Kidney (tissue), 13 donors: ENCODE measurements at regions not wholly inside any gene's neighbourhood (a gene's known extent, or its start where the extent isn't known, plus 50 kb on each side); places are given as distances from the start of the nearest gene placed in this dataset.

Source experiments
- DNase-seq, 5 donors: peaks; one replicate each; pipeline ENCODE4 v3.0.0-alpha.2; 2013 to 2020
- FAIRE-seq: peaks from 2 replicates; lab custom pipeline; 2012; peaks lifted over from hg19 to GRCh38; lab: Jason Lieb, UNC
- H3K27ac ChIP-seq, 2 donors: one replicate each; pipeline ENCODE4 v1.7.0; 2013; ENCODE audit warnings: low read depth in 2 of 2, low read length in 2 of 2, inconsistent platforms in 1 of 2
- H3K27me3 ChIP-seq: one replicate; pipeline ENCODE4 v1.7.1; 2013; ENCODE audit warnings: low read length, inconsistent platforms; ENCODE audit not compliant: control insufficient read depth, insufficient read depth
- H3K36me3 ChIP-seq, 3 donors: one replicate each; pipeline versions ENCODE4 v1.7.0 to v1.7.1; 2013; ENCODE audit warnings: low read length in 3 of 3, control low read depth in 1 of 3, inconsistent platforms in 1 of 3; ENCODE audit not compliant: insufficient read depth in 3 of 3, control insufficient read depth in 2 of 3
- H3K4me1 ChIP-seq, 3 donors: one replicate each; pipeline versions ENCODE4 v1.7.0 to v1.7.1; 2013; ENCODE audit warnings: low read length in 3 of 3, inconsistent platforms in 1 of 3, low read depth in 1 of 3; ENCODE audit not compliant: control insufficient read depth in 2 of 3, insufficient read depth in 2 of 3
- H3K4me3 ChIP-seq, 3 donors: one replicate each; pipeline versions ENCODE4 v1.7.0 to v1.8.1; 2013; ENCODE audit warnings: low read length in 3 of 3, control low read depth in 1 of 3, inconsistent platforms in 1 of 3
- H3K9ac ChIP-seq, 3 donors: one replicate each; pipeline versions ENCODE4 v1.7.0 to v1.7.1; 2013; ENCODE audit warnings: low read length in 3 of 3, control low read depth in 1 of 3, inconsistent platforms in 1 of 3
- H3K9me3 ChIP-seq, 3 donors: one replicate each; pipeline versions ENCODE4 v1.7.0 to v1.7.1; 2013; ENCODE audit warnings: low read length in 3 of 3, control low read depth in 1 of 3, inconsistent platforms in 1 of 3; ENCODE audit not compliant: control insufficient read depth in 2 of 3, insufficient read depth in 1 of 3
- CTCF ChIP-seq: IDR thresholded peaks from 3 replicates; pipeline ENCODE4 v1.5.1; 2012; ENCODE audit warnings: mild to moderate bottlenecking, moderate library complexity, borderline replicate concordance; ENCODE audit not compliant: insufficient read depth; ENCODE audit errors: extremely low read depth
- intact Hi-C: fragments of 100-400 bp; cut with DNase I; formaldehyde crosslinking; loops from one replicate; pipeline ENCODE4 v1.11.1; 2022
- donor health status: control.
- donor health status: control.
- donor health status: control.
- donor health status: control.
- donor health status: control.
- donor health status: DM: yes; HTN: yes; CAD: no.
- donor health status: Normal renal cell carcinoma (clear cell type).

- no peaks in the 10 kb centered on the region for H3K4me1 ChIP-seq
- TF ChIP-seq CTCF = no peak
- no peak for FAIRE-seq
- H3K27ac ChIP-seq = no peak overlapping the region
- no peaks in the 10 kb centered on the region for H3K27me3 ChIP-seq
- no peak overlapping the region for H3K4me3 ChIP-seq
- no peak for DNase-seq
- H3K9ac ChIP-seq = no peak overlapping the region
- intact Hi-C loops = no loop called here
- H3K9me3 ChIP-seq = no peaks in the 10 kb centered on the region
- H3K36me3 ChIP-seq = no peaks in the 10 kb centered on the region
These were observed 542.7 kb upstream of the TSPY4 start for GRCh38 chrY:8794561-8794960.

GRCh38 chrY:8804317-8804716 is 532.9 kb upstream of the TSPY4 start:
- intact Hi-C loops = no loop called here
- Histone ChIP-seq H3K27me3 (no peaks in the 10 kb centered on the region), H3K9me3 (no peaks in the 10 kb centered on the region), H3K9ac (no peak overlapping the region), H3K27ac (no peak overlapping the region), H3K36me3 (no peaks in the 10 kb centered on the region), H3K4me3 (no peak overlapping the region), H3K4me1 (no peaks in the 10 kb centered on the region)
- no peak for TF ChIP-seq CTCF
- DNase-seq (no peak), FAIRE-seq (no peak)

DNA sequence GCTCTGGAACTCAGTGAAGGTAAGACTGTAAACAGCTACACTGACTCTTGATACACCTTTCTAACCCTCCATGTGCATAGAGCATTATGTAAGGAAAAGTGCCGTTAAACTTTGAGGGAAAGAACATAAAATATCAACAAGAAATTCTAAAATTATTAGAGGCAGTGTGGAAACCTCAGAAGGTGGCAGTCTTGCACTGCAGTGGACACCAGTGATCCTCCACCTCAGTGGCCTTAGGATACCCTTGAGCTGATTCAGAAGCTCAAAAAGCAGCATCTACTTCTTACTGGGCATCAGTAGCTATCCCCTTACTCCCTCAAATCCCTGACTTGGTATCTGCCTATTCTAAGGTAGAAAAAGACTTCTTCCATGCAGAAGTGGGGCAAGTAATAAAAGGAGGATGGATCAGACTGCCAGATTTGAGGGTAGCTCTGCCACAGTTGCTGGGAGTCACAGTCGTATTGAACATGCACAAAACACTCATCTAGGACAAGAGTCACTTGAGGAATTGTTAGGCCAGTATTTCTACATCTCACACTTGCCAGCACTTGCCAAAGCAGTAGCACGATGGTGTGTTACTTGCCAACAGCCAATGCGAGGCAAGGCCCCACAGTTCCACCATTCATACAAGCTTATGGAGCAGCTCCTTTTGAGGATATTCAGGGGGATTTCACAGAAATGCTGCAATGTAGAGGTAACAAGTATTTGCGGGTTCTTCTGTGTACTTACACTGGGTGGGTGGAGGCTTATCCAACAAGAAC is 529.4 kb upstream of the TSPY4 start:
- no peak for FAIRE-seq
- Histone ChIP-seq H3K4me1 (no peaks in the 10 kb centered on the region), H3K9ac (no peak overlapping the region), H3K36me3 (no peaks in the 10 kb centered on the region), H3K27me3 (no peaks in the 10 kb centered on the region), H3K27ac (no peak overlapping the region), H3K9me3 (no peaks in the 10 kb centered on the region), H3K4me3 (no peak overlapping the region)
- TF ChIP-seq CTCF = peak; percentile 3
- intact Hi-C loops = no loop called here
- DNase-seq = no peak

GRCh38 chrY:8808611-8809010 is 528.7 kb upstream of the TSPY4 start:
- H3K4me3 ChIP-seq = no peak overlapping the region
- no peak for TF ChIP-seq CTCF
- H3K9me3 ChIP-seq = no peaks in the 10 kb centered on the region
- DNase-seq = no peak
- H3K9ac ChIP-seq = no peak overlapping the region
- H3K36me3 ChIP-seq = no peaks in the 10 kb centered on the region
- intact Hi-C loops = no loop called here
- no peak overlapping the region for H3K27ac ChIP-seq
- H3K4me1 ChIP-seq = no peaks in the 10 kb centered on the region
- no peak for FAIRE-seq
- H3K27me3 ChIP-seq = no peaks in the 10 kb centered on the region
